H1 (cell line): ENCODE measurements at regions not wholly inside any gene's neighbourhood (a gene's known extent, or its start where the extent isn't known, plus 50 kb on each side); places are given as distances from the start of the nearest gene placed in this dataset.

Source experiments
- CTCF ChIA-PET: fragments of 300-600 bp; sonication (Branson Sonifier 250); formaldehyde crosslinking; loops from one replicate; lab custom pipeline; 2021; ENCODE audit not compliant: partially characterized antibody; lab: Charles Lee
- POLR2A ChIA-PET: fragments of 300-600 bp; sonication (Branson Sonifier 250); formaldehyde crosslinking; loops from one replicate; lab custom pipeline; 2021; ENCODE audit warnings: inconsistent platforms; ENCODE audit not compliant: partially characterized antibody; lab: Charles Lee
- DNase-seq, 2 experiments: peaks; one replicate each; pipeline versions ENCODE4 v3.0.0 to v3.0.0-alpha.2; 2010 to 2022; ENCODE audit warnings: low spot score in 2 of 2, low read depth in 1 of 2, mixed read lengths in 1 of 2
- FAIRE-seq: peaks from 2 replicates; lab custom pipeline; 2011; peaks lifted over from hg19 to GRCh38; lab: Jason Lieb, UNC
- H2AFZ ChIP-seq: 2 replicates; pipeline ENCODE4 v1.8.1; 2012; ENCODE audit warnings: low read length, inconsistent platforms
- H2AK5ac ChIP-seq: 2 replicates; pipeline ENCODE4 v1.6.1; 2013; ENCODE audit warnings: low read depth, low read length
- H2BK120ac ChIP-seq: replicated peaks from 2 replicates; pipeline ENCODE3; 2013; ENCODE audit warnings: low read depth, low read length, inconsistent platforms
- H2BK12ac ChIP-seq: 2 replicates; pipeline ENCODE4 v1.6.1; 2013; ENCODE audit warnings: low read depth, low read length
- H2BK15ac ChIP-seq: 2 replicates; pipeline ENCODE4 v1.6.1; 2013; ENCODE audit warnings: low read length
- H2BK20ac ChIP-seq: 2 replicates; pipeline ENCODE4 v1.6.1; 2013; ENCODE audit warnings: low read length
- H2BK5ac ChIP-seq: 2 replicates; pipeline ENCODE4 v1.6.1; 2013; ENCODE audit warnings: low read depth, low read length
- H3K14ac ChIP-seq: 2 replicates; pipeline ENCODE4 v1.6.1; 2013; ENCODE audit warnings: inconsistent platforms; ENCODE audit not compliant: insufficient read length
- H3K18ac ChIP-seq: 2 replicates; pipeline ENCODE4 v1.6.1; 2013; ENCODE audit warnings: low read length; ENCODE audit errors: extremely low read depth
- H3K23ac ChIP-seq: 2 replicates; pipeline ENCODE4 v1.6.1; 2013; ENCODE audit warnings: inconsistent platforms; ENCODE audit not compliant: insufficient read length
- H3K23me2 ChIP-seq: 2 replicates; pipeline ENCODE4 v1.6.1; 2013; ENCODE audit warnings: low read depth, low read length
- H3K27ac ChIP-seq: 2 replicates; pipeline ENCODE4 v1.6.1; 2011; ENCODE audit warnings: low read depth, low read length, inconsistent platforms
- H3K27me3 ChIP-seq, 4 experiments: replicated peaks in 1 of 4; 1 replicate in 1 of 4; 2 replicates in 3 of 4; pipeline versions ENCODE4 v1.6.1 to v1.8.1; 2011 to 2013; ENCODE audit warnings: low read length in 3 of 4, mild to moderate bottlenecking in 3 of 4, inconsistent platforms in 2 of 4, mixed read lengths in 2 of 4, moderate library complexity in 1 of 4; ENCODE audit not compliant: control insufficient read depth in 3 of 4, insufficient read depth in 3 of 4; ENCODE audit errors: extremely low read depth in 1 of 4
- H3K36me3 ChIP-seq, 4 experiments: 2 replicates each; pipeline versions ENCODE4 v1.6.1 to v1.8.1; 2011 to 2013; ENCODE audit warnings: mild to moderate bottlenecking in 4 of 4, low read length in 3 of 4, moderate library complexity in 2 of 4, control low read depth in 1 of 4, inconsistent platforms in 1 of 4; ENCODE audit not compliant: insufficient read depth in 4 of 4, control insufficient read depth in 2 of 4
- H3K4ac ChIP-seq: replicated peaks from 2 replicates; pipeline ENCODE3; 2013; ENCODE audit warnings: low read length, low read depth, mixed read lengths, inconsistent platforms; ENCODE audit not compliant: insufficient read length
- H3K4me1 ChIP-seq, 4 experiments: replicated peaks in 1 of 4; 1 replicate in 1 of 4; 2 replicates in 3 of 4; pipeline versions ENCODE4 v1.6.1 to v1.8.1; 2011 to 2013; ENCODE audit warnings: low read length in 3 of 4, inconsistent platforms in 2 of 4, mixed read lengths in 1 of 4; ENCODE audit not compliant: insufficient read depth in 4 of 4, control insufficient read depth in 3 of 4
- H3K4me2 ChIP-seq, 2 experiments: 2 replicates each; pipeline versions ENCODE4 v1.6.1 to v1.8.1; 2011 to 2013; ENCODE audit warnings: low read depth in 2 of 2, low read length in 2 of 2, control low read depth in 1 of 2, inconsistent platforms in 1 of 2, mild to moderate bottlenecking in 1 of 2; ENCODE audit not compliant: insufficient read depth in 1 of 2
- H3K4me3 ChIP-seq, 4 experiments: fragments of 200-600, 300-600 bp in 1 of 4; sonication (generic), shearing (Covaris generic), sonication (Bioruptor Twin) in 1 of 4; 2 replicates each; pipeline versions ENCODE4 v1.5.1 to v1.8.1; 2011 to 2016; ENCODE audit warnings: low read length in 4 of 4, low read depth in 3 of 4, control low read depth in 2 of 4, inconsistent platforms in 2 of 4, mild to moderate bottlenecking in 2 of 4, mixed read lengths in 1 of 4, moderate library complexity in 1 of 4; ENCODE audit not compliant: insufficient read depth in 2 of 4; ENCODE audit errors: extremely low read depth in 1 of 4
- H3K56ac ChIP-seq: replicated peaks from 2 replicates; pipeline ENCODE3; 2013; ENCODE audit warnings: low read depth, mild to moderate bottlenecking, mixed read lengths, low read length, inconsistent platforms; ENCODE audit not compliant: insufficient read length
- H3K79me1 ChIP-seq: 2 replicates; pipeline ENCODE4 v1.6.1; 2013; ENCODE audit warnings: low read depth, low read length, control low read depth
- H3K79me2 ChIP-seq, 2 experiments: 2 replicates each; pipeline versions ENCODE4 v1.6.1 to v1.8.1; 2012 to 2013; ENCODE audit warnings: low read length in 2 of 2, mild to moderate bottlenecking in 2 of 2, inconsistent platforms in 1 of 2; ENCODE audit not compliant: insufficient read depth in 2 of 2, control insufficient read depth in 1 of 2
- H3K9ac ChIP-seq, 4 experiments: replicated peaks in 1 of 4; 1 replicate in 1 of 4; 2 replicates in 3 of 4; pipeline versions ENCODE4 v1.6.1 to v1.8.1; 2011 to 2013; ENCODE audit warnings: low read depth in 3 of 4, low read length in 3 of 4, control low read depth in 2 of 4, mild to moderate bottlenecking in 2 of 4, moderate library complexity in 2 of 4, inconsistent platforms in 1 of 4; ENCODE audit errors: extremely low read depth in 1 of 4
- H3K9me3 ChIP-seq, 2 experiments: 2 replicates each; pipeline versions ENCODE4 v1.6.1 to v1.8.1; 2012 to 2013; ENCODE audit warnings: mild to moderate bottlenecking in 2 of 2, moderate library complexity in 2 of 2, control low read depth in 1 of 2, inconsistent platforms in 1 of 2, low read depth in 1 of 2, low read length in 1 of 2, mixed read lengths in 1 of 2; ENCODE audit not compliant: insufficient read depth in 2 of 2
- H4K20me1 ChIP-seq, 2 experiments: replicated peaks in 1 of 2; 2 replicates each; pipeline versions ENCODE3 to v1.8.1; 2011 to 2013; ENCODE audit warnings: inconsistent platforms in 2 of 2, low read length in 2 of 2, mild to moderate bottlenecking in 1 of 2; ENCODE audit not compliant: insufficient read depth in 2 of 2, control insufficient read depth in 1 of 2
- H4K5ac ChIP-seq: 2 replicates; pipeline ENCODE4 v1.6.1; 2013; ENCODE audit warnings: low read length, low read depth, mixed read lengths, inconsistent platforms; ENCODE audit not compliant: insufficient read length
- H4K8ac ChIP-seq: 2 replicates; pipeline ENCODE4 v1.8.0; 2013; ENCODE audit warnings: mild to moderate bottlenecking, moderate library complexity, low read length, inconsistent platforms; ENCODE audit not compliant: insufficient read depth; ENCODE audit errors: extremely low read depth
- H4K91ac ChIP-seq: replicated peaks from 2 replicates; pipeline ENCODE3; 2013; ENCODE audit warnings: low read length, mixed read lengths, inconsistent platforms; ENCODE audit not compliant: insufficient read length
- EZH2 ChIP-seq: fragments of 200-600 bp; sonication (generic); IDR thresholded peaks from 2 replicates; pipeline ENCODE4 v1.7.1; 2012; ENCODE audit warnings: low read depth, mild to moderate bottlenecking, moderate library complexity, low read length, inconsistent platforms; ENCODE audit not compliant: severe bottlenecking
- RXRA ChIP-seq: IDR thresholded peaks from 2 replicates; pipeline ENCODE4 v1.6.1; 2011; ENCODE audit warnings: low read depth, mild to moderate bottlenecking, low read length, moderate library complexity; ENCODE audit not compliant: insufficient read depth
- TAF7 ChIP-seq: optimal IDR thresholded peaks from 2 replicates; pipeline ENCODE3; 2011; ENCODE audit warnings: low read depth, mild to moderate bottlenecking, inconsistent platforms, low read length, moderate library complexity, borderline replicate concordance

DNA sequence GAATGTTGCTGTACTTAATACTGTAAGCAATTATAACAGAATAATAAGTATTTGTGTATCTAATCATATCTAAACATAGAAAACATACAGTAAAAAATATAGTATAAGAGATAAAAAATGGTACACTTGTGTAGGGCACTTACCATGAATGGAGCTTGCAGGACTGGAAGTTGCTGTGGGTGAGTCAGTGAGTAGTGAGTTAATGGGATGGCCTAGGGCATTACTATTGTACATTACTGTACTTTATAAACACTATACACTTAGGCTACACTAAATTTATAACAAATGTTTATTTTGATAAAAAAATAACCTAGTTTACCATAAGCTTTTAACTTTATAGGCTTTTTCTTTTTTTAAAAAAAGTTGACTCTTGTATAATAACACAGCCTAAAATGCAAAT is 1071.2 kb upstream of the SEL1L start:
- Histone ChIP-seq H3K23me2 (no peaks in the 10 kb centered on the region), H3K9me3 (no peaks in the 10 kb centered on the region), H2BK20ac (no peak overlapping the region), H3K4me2 (no peak overlapping the region), H3K56ac (no peak overlapping the region), H3K18ac (no peak overlapping the region), H3K79me1 (no peaks in the 10 kb centered on the region), H4K20me1 (no peaks in the 10 kb centered on the region), H3K79me2 (no peaks in the 10 kb centered on the region), H3K27me3 (no peaks in the 10 kb centered on the region), H3K23ac (no peak overlapping the region), H4K91ac (no peak overlapping the region), H2BK5ac (no peak overlapping the region), H2AFZ (no peak overlapping the region), H2BK15ac (no peak overlapping the region), H3K4me1 (no peaks in the 10 kb centered on the region), H2BK120ac (no peak overlapping the region), H3K4me3 (no peak overlapping the region), H2BK12ac (no peak overlapping the region), H3K9ac (no peak overlapping the region), H3K14ac (no peak overlapping the region), H4K8ac (no peak overlapping the region), H2AK5ac (no peak overlapping the region), H3K4ac (no peak overlapping the region), H3K27ac (no peak overlapping the region), H3K36me3 (no peaks in the 10 kb centered on the region), H4K5ac (no peak overlapping the region)
- FAIRE-seq (no peak), DNase-seq (no peak)
- CTCF ChIA-PET, result no interaction called here
- POLR2A ChIA-PET, result interaction anchor here (1.2 kb wide), 1 partner anchor 8 kb away, joined by 4 read pairs; no protein-coding TSS in a partner anchor
- no peak for TF ChIP-seq TAF7
- no peak for TF ChIP-seq RXRA
- TF ChIP-seq EZH2, result no peak
